GM19023 (cell line): ENCODE measurements at regions not wholly inside any gene's neighbourhood (a gene's known extent, or its start where the extent isn't known, plus 50 kb on each side); places are given as distances from the start of the nearest gene placed in this dataset.
"Not testable (repeated sequence)": the region's sequence is repeated elsewhere in the genome, so short reads cannot be mapped to it uniquely, and the experiment has no call there.

ENCODE experiments used
- ATAC-seq: cut with Tn5 transposase; IDR thresholded peaks from one replicate; pipeline ENCODE4 v1.9.1; 2021; ENCODE audit warnings: mild to moderate bottlenecking, moderate library complexity; ENCODE audit not compliant: unreplicated experiment

DNA sequence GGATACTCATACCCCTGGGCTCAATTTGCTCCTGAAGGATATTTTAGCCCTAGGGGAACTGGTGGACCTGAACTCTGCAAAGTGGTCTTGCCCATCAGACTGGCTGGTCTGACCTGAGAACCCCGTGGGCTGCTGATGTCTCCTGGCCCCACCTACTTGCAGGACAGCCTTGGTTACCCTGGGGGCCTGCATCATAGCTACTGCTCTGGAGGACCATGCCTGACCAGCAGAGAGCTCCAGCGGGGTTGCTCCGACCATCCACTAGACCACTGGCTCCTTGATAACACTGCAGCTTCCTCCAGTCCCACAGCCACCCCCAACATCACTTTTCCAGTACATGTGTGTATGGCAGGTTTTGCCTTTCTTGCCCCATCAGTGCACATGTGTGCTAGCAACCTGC is 331.6 kb upstream of the BRINP3 start:
- no peak for ATAC-seq

DNA sequence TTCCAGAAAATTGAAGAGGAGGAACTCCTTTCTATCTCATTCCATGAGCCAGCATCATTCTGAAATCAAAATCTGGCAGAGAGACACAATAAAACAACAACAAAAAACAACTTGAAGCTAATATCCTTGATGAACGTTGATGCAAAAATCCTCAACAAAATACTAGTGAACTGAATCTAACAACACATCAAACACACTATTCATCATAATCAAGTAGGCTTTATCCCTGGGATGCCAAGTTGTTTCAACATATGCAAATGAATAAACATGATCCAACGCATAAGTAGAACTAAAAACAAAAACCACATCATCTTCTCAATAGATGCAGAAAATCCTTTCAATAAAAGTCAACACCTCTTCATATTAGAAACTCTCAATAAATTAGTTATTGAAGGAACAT is 335.3 kb upstream of the BRINP3 start:
- ATAC-seq = no peak

DNA sequence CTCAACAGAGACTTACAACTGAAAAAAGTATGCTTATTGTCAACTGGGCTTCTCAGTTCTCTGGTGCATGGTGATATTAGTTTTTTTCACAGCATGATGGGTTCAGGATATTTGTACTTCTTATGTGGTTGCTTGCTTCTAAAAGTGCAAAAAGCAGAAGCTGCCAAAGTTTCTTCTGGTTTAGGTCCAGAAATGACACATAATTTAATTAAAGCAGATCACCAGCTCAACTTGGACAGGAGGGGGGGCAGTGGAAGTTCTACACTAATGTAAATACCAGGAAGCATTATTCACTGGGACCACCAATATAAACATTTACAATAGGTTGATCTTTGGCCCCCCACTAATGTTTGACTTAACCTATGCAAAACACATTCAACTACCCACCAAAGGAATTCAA is 354.8 kb upstream of the BRINP3 start:
- no peak for ATAC-seq

DNA sequence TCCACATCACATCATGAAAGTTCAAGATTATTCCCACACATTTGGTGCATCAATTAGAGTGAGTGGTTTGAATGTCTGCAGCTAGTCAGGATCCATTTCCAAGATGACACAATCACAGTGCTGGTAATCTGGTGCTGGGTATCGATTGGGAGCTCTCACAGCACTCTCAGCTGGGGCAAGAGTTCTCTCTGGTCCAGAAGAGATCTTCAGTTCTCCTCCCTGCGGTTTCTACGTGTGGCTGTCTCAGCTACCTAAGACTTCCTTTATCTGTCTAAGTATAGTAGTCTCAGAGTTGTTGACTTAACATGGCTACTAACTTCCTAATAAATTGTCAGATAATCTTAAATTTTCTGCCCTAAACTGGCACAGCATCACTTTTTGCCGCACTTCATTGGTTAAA is 358.0 kb upstream of the BRINP3 start:
- ATAC-seq = no peak

DNA sequence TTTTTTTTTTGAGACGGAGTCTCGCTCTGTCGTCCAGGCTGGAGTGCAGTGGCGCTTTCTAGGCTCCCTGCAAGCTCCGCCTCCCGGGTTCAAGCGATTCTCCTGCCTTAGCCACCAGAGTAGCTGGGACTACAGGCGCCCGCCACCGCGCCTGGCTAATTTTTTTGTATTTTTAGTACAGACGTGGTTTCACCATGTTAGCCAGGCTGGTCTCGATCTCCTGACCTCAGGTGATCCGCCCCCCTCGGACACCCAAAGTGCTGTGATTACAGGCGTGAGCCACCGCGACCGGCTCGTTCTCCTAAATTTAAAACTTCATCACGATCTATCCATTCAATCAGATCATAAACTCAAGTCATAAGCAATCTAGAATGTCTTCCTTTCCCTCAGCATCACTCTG is 359.5 kb upstream of the BRINP3 start:
- not testable (repeated sequence) for ATAC-seq

DNA sequence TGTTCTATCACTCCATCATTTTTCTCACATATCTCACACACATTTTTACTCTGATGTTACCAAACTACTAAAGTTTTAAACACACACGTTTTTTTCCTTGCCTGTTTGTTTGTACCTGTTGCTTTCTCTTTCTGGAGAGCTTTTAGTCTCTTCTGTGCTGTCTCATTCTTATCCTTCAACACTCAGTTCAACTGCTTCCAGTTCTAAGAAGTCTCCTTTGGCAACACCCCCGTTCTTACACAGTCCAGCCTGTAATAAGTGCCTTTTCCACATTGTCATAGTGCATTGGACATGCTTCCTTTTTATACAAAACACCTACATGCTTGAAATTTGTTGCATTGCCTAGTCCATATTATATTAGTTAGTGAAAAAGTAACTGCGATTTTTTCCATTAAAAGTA is 360.2 kb upstream of the BRINP3 start:
- no peak for ATAC-seq

DNA sequence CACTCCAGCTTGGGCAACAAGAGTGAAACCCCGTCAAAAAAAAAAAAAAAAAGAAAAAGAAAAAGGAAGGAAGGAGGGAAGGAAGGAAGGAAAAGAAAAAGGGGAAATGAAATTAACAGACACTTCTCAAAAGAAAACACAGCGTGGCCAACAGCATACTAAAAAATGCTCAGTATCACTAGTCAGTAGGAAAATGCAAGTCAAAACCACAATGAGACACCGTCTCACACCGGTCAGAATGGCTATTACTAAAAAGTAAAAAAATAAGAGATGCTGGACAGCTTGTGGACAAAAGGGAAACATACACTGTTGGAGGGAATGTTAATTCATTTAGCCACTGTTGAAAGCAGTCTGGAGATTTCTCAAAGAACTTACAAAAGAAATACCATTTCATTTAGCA is 369.5 kb upstream of the BRINP3 start:
- no peak for ATAC-seq

DNA sequence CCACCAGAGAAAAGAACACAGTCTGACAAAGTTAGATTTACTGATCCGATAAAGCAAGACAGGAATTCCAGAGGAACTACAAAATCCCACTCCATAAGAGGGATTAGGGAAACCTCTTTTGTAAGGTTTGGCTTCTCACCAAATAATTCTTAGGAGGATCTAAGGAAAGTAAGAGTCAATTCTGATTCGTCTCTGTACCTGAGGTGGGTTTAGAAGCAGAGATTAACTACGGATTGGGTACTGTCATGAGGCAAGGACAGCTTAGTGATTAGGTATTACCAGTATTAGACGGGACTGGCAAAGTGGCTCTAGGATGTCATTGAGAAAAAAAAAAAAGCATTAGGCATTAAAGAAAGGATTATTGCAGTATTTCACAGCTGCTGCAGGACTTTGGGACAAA is 371.7 kb upstream of the BRINP3 start:
- no peak for ATAC-seq

DNA sequence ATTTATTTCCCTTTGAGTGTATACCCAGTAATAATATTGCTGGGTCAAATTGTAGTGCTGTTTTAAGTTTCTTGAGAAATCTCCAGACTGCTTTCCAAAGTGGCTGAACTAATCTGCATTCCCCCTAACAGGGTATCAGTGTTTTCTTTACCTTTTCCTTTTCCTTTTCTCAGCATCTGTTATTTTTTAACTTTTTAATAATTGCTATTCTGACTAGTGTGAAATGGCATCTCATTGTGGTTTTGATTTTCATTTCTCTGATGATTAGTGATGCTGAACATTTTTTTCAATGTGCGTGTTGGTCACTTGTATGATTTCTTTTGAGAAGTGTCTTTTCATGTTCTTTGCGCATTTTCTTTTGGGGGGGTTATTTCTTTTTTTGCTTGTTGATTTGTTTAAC is 374.9 kb upstream of the BRINP3 start:
- no peak for ATAC-seq

DNA sequence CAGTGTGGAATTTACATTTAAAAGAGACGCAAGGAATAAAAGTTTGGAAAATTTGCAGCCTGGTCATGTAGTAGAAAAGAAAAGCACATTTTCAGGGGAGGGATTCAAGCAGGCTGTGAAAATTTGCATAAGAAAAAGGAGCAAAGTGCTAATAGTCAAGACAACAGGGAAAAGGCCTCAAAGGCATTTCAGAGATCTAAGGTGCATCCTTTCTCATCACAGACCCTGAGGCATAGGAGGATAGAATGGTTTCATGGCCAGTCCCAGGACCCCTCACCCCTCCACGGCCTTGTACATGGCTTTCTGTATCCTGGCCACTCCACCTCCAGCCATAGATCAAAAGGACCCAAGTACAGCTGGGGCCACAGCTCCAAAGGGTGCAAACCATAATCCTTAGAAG is 380.5 kb upstream of the BRINP3 start:
- ATAC-seq = no peak

DNA sequence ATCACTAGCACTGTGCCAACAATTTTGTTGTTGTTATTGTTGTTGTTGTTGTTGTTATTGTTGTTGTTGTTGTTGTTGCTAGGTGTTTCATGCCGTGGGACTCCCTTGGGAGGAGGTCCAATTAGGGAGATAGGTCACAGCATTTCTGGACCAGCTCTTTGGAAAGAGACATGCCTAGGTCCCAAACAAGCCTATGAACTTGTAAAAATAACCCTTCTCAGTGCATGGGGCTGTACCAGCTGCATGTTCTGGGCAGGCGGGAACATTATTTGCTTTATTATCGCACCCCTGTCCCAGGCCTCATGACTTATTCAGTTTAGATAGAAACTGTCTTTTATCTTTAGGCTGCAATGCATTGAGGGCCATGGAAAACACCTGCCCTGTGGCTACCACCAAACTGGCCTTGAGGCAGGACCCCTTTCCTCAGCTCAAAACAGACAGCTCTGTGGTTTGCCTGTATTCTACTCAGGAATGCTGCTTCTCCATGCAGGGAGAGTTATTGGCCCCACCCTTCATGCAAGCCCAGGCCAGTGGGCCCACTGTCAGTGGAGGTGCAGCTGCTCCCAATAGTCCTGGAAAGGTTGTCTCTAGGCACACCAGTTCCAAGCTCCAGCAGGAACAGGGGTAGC is 386.5 kb upstream of the BRINP3 start:
- ATAC-seq = no peak

DNA sequence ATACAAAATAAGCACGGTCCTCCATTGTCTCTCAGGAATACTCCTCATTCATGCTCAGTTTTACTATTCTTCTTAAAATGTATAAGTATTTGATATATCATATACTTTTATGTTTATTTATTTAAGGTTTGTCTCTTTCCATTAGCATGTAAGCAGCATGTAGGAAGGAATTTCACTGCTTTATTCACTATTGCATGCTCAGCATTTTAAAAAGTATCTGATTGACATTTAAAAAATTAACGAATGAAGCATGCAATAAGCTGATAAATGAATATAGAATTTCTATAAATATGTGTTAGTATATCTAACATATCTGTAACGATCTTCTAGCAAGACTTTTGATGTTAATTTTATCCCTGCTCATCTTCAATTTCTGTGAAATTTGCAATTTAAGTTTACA is 402.7 kb upstream of the BRINP3 start:
- ATAC-seq = no peak

DNA sequence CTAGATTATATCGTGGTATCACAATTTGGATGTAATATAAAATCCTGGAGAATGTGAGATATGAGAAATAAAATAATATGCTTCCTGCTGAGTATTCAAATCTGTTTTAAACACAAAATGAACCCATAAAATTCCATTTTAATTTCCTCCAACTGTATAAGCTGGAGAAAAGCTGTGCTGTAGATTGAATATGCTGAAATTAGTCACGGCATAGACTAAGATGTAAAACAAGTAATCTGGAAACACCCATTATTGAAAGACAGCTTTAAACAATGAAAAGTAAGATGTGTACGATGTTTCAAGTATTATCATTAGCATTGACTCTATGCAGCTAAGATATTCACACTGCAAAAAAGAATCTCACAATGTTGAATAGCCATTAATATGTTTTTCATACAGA is 403.4 kb upstream of the BRINP3 start:
- ATAC-seq = no peak

DNA sequence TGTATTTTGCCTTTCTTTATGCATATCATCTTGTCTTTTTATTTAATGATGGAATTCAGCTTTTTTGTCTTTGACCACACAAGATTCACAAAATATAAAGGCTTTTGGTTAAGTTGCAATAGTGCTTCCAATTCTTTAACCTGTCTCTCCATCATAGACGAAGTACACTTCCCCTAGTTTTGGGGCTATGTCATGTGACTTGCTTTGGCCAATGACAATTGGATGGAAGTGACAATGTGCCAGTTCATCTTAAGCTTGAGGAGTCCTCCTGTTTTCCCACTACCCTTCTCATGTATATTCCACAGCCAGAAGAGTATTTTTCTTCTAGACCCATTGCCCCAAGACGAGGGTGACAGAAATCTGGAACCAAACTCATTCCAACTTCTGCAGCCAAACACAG is 419.6 kb upstream of the BRINP3 start:
- ATAC-seq = no peak

DNA sequence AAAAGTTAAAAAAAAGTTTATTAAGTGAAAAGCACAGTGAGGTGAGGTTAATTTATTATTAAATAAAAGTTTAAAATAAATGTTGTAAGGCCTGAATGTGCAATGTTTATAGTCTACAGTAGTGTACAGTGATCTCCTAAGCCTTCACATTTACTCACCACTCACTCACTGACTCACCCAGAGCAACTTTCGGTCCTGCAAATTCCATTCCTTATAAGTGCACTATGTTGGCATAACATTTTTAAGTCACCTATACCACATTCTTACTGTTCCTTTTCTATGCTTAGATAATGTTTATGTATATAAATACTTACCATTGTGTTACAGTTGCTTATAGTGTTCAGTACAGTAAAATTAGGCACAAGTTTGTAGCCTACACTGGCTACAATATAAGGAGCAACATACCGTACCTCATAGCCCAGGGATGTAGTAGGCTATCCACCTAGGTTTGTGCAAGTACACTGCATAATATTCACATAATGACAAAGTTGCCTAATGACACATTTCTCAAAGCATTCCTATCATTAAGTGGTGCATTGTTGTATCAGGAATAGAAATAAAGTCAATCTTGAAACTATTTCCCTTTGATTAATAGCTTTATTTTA is 426.5 kb upstream of the BRINP3 start:
- no peak for ATAC-seq

DNA sequence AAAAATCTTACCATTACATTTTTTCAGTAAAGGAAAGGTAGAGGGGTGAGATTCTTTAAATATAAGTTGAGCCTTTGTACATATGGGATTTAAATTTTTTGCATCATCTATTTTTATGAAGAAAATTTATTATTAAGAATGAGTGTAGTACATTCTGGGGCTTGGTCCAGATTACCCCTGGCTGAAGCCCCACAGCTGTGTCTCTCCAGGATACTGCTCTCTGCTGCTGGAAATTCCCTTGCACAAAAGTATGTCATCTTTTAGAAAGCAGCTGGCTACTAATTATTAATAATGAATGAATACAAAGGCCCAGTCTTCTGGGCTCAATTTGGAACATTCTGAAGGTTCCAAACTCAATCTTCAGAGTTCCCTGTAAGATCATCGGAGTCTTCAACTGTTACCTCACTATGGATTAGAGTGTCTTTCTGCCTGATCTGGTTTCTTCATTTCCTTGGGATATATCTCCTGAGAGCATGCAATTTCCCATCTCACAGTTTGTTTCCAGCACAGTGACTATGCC is 428.6 kb upstream of the BRINP3 start:
- ATAC-seq = no peak

DNA sequence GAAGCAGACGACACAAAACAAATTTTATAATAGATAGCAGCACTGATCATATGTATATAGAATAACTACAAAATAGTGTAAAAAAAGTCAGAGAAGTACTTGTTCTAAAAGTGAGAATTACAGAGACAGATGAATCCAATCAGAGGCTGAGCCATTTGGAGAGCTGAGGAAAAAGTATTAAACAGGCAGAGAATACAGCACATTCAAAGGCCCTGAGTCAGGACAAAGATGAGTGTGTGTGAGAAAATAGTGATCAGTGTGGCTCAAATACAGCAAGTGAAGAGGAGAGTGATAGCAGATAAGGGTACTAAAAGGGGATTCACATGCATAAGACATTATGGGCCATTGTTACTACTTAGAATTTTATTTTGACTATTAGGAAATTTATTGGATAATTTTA is 430.6 kb upstream of the BRINP3 start:
- no peak for ATAC-seq

DNA sequence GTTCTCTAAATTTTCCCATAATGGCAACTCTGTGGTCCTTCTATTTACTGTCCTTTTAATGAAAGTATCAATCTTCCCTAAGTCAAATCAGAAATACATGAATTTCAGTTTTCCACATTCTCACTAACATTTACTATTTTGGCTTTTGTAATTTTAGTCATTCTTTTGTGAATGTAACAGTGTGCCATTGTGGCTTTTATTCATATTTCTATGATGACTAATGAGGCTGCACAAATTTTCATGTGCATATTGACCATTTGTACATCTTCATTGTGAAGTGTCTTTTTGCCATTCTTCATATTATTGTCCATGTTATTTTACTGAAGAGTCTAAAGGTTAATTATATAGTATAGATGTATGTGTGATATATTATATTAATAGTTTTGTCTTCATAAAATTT is 431.0 kb upstream of the BRINP3 start:
- no peak for ATAC-seq

DNA sequence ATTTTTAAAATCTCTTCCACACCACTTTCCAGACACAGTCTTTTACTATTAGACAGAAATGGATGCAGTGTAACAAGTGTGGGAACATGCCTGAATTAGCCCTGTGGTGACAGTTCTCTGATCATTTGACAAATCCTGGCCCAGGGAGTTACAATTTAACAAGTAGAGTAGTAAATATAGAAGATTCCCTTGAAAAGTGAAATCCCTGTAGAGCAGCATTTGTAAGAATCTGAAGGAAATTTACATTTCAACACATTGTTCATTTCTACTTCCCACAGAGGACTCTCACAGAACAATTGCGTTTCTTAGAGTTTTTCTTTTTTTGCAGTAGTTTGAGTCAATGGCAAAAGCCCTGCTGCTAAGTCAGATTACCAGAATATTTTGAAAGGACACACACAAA is 458.3 kb upstream of the BRINP3 start:
- ATAC-seq = no peak

DNA sequence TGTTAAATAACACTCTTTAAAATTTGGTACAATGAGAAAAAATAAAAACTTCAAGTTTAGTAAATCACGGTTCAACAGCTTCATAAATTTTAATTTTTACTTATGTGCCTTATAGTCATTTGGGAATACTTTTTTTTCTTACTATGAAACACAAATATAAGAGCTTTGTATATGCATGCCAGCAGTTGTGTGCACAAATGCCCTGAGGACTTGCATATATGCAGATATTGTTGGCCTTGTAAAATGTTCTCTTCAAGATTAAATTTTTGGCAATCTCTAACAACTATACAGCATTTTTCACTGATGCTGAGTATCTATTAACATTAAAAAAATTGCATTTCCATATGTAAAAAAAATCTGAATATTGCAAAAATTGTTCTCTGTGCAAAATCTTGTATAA is 458.7 kb upstream of the BRINP3 start:
- no peak for ATAC-seq

DNA sequence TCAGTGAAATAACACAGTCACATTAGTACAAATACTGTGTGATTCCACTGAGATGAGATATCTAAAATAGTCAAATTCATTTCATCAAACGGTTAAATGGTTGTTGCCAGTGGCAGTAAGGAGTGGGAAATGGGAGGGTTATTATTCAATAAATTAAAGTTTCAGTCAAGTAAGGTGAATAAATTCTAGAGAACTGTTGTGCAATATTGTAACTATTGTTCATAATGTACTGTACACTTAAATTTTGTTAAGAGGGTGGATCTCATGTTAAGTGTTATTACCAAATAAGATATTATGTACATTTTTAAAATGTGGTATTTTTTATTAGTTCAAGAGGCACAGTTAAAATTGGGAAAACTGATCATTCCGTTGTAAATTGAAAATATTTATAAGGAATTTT is 463.3 kb upstream of the BRINP3 start:
- ATAC-seq = no peak

DNA sequence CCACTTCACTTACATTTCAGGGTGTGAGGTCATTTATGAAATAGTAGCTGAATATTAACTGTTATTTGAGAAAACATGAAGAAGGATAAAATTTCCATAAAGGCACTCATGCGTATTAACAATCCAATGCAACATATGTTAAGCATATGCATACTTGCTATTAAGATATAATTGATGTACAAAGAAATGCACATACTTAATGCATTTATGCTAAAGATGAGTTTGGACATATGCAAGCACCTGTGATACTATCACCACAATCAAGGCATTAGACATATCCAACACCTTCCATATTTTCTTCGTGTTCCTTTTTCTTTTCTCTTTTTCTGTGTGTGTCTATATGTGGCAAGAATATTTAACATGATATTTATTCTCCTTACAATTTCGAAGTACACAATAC is 464.8 kb upstream of the BRINP3 start:
- no peak for ATAC-seq

DNA sequence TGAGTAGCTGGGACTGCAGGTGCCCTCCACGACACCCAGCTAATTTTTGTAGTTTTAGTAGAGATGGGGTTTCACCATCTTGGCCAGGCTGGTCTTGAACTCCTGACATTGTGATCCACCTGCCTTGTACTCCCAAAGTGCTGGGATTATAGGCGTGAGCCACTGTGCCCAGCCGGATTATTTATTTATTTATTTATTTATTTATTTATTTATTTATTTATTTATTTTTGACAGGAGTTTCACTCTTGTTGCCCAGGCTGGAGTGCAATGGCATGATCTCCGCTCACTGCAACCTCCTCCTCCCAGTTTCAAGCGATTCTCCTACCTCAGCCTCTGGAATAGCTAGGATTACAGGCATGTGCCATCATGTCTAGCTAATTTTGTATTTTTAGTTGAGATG is 466.1 kb upstream of the BRINP3 start:
- ATAC-seq = not testable (repeated sequence)
